ENCODE measurements at regions not wholly inside any gene's neighbourhood (a gene's known extent, or its start where the extent isn't known, plus 50 kb on each side); places are given as distances from the start of the nearest gene placed in this dataset.

GRCh38 chr15:70376031-70376928 lies 278.6 kb upstream of the TLE3 start:
- H3K27ac ChIP-seq (replicated peaks), result no peak overlapping the region; the same call in 1 of the 2 replicates
- no peak overlapping the region for H3K4me3 ChIP-seq (replicated peaks; ENCODE audit: insufficient read depth, low read length)
- DNase-seq (ENCODE audit: low read depth in 1 of 2, low spot score in 1 of 2), result peak in 1 of 2 experiments; percentile 25

GRCh38 chr15:70375586-70375985 lies 277.9 kb upstream of the TLE3 start:
- DNase-seq (ENCODE audit: low read depth in 1 of 2, low spot score in 1 of 2), result no peak
- Histone ChIP-seq H3K4me3 (replicated peaks; ENCODE audit: insufficient read depth, low read length) (no peak overlapping the region), H3K27ac (replicated peaks) (no peak overlapping the region), H3K27me3 (ENCODE audit: insufficient read depth, poor library complexity, severe bottlenecking) (no peaks in the 10 kb centered on the region)
- TF ChIP-seq REST (IDR thresholded peaks at IDR 0.05; ENCODE audit: insufficient replicate concordance, low read depth), result no peak
- TF ChIP-seq GABPA (IDR thresholded peaks at IDR 0.05; ENCODE audit: low read depth), result no peak
- no peak for TF ChIP-seq SPI1 (IDR thresholded peaks at IDR 0.05; ENCODE audit: borderline replicate concordance, low read depth)
- no peak for TF ChIP-seq CTCF (IDR thresholded peaks at IDR 0.05; ENCODE audit: insufficient read depth, low read length)
- TF ChIP-seq POLR2AphosphoS5 (IDR thresholded peaks at IDR 0.05; ENCODE audit: low read depth), result no peak

More at GRCh38 chr15:70376031-70376928, 278.6 kb upstream of the TLE3 start:
- no peaks in the 10 kb centered on the region for H3K27me3 ChIP-seq (ENCODE audit: insufficient read depth, poor library complexity, severe bottlenecking)
- no peak for TF ChIP-seq REST (IDR thresholded peaks at IDR 0.05; ENCODE audit: insufficient replicate concordance, low read depth)
- TF ChIP-seq POLR2AphosphoS5 (IDR thresholded peaks at IDR 0.05; ENCODE audit: low read depth), result no peak
- no peak for TF ChIP-seq SPI1 (IDR thresholded peaks at IDR 0.05; ENCODE audit: borderline replicate concordance, low read depth)
- TF ChIP-seq GABPA (IDR thresholded peaks at IDR 0.05; ENCODE audit: low read depth), result no peak
- no peak for TF ChIP-seq CTCF (IDR thresholded peaks at IDR 0.05; ENCODE audit: insufficient read depth, low read length)

GRCh38 chr15:70375006-70375431 lies 277.3 kb upstream of the TLE3 start:
- Histone ChIP-seq H3K4me3 (replicated peaks; ENCODE audit: insufficient read depth, low read length) (no peak overlapping the region), H3K27me3 (ENCODE audit: insufficient read depth, poor library complexity, severe bottlenecking) (no peaks in the 10 kb centered on the region), H3K27ac (replicated peaks) (no peak overlapping the region)
- no peak for TF ChIP-seq POLR2AphosphoS5 (IDR thresholded peaks at IDR 0.05; ENCODE audit: low read depth)
- no peak for TF ChIP-seq SPI1 (IDR thresholded peaks at IDR 0.05; ENCODE audit: borderline replicate concordance, low read depth)
- TF ChIP-seq CTCF (IDR thresholded peaks at IDR 0.05; ENCODE audit: insufficient read depth, low read length), result no peak
- no peak for TF ChIP-seq GABPA (IDR thresholded peaks at IDR 0.05; ENCODE audit: low read depth)
- TF ChIP-seq REST (IDR thresholded peaks at IDR 0.05; ENCODE audit: insufficient replicate concordance, low read depth), result no peak
- no peak for DNase-seq (ENCODE audit: low read depth in 1 of 2, low spot score in 1 of 2)
